Colonic mucosa (tissue), 4 donors: ENCODE measurements at regions not wholly inside any gene's neighbourhood (a gene's known extent, or its start where the extent isn't known, plus 50 kb on each side); places are given as distances from the start of the nearest gene placed in this dataset.
"Not testable (repeated sequence)": the region's sequence is repeated elsewhere in the genome, so short reads cannot be mapped to it uniquely, and the experiment has no call there.

Experiments
- DNase-seq: peaks from one replicate; pipeline ENCODE4 v3.0.0-alpha.2; 2020
- H3K27ac ChIP-seq: fragments of 200-600 bp; one replicate; pipeline ENCODE4 v1.8.0; 2021
- H3K27me3 ChIP-seq: fragments of 200-600 bp; one replicate; pipeline ENCODE4 v1.8.0; 2021
- H3K36me3 ChIP-seq: fragments of 200-600 bp; one replicate; pipeline ENCODE4 v1.8.0; 2021
- H3K4me1 ChIP-seq: fragments of 200-600 bp; one replicate; pipeline ENCODE4 v1.8.0; 2021; ENCODE audit warnings: mild to moderate bottlenecking
- H3K4me3 ChIP-seq: fragments of 200-600 bp; one replicate; pipeline ENCODE4 v1.8.0; 2021
- H3K9ac ChIP-seq, 2 donors: one replicate each; pipeline ENCODE4 v1.7.0; 2013; ENCODE audit warnings: control low read depth in 2 of 2, low read depth in 2 of 2, low read length in 2 of 2
- H3K9me3 ChIP-seq: fragments of 200-600 bp; one replicate; pipeline ENCODE4 v1.8.0; 2021
- CTCF ChIP-seq: fragments of 200-600 bp; IDR thresholded peaks from one replicate; pipeline ENCODE4 v1.8.0; 2022; ENCODE audit warnings: antibody characterized with exemption, mild to moderate bottlenecking
- intact Hi-C: fragments of 100-400 bp; cut with DNase I; formaldehyde crosslinking; loops from one replicate; pipeline ENCODE4 v1.14.1; 2022
- donor health status: healthy.
- donor health status: DM: no; HTN: no; CAD: no.
- donor health status: DM: no; HTN: no; CAD: no.

- Histone ChIP-seq H3K9ac (no peak overlapping the region), H3K4me3 (no peak overlapping the region), H3K36me3 (no peaks in the 10 kb centered on the region), H3K9me3 (no peaks in the 10 kb centered on the region), H3K27ac (no peak overlapping the region), H3K4me1 (no peaks in the 10 kb centered on the region), H3K27me3 (no peaks in the 10 kb centered on the region)
- TF ChIP-seq CTCF: no peak
- intact Hi-C loops: no loop called here
- DNase-seq: no peak
Measured at GRCh38 chr4:188780686-188781085, 641.4 kb downstream of the TRIML1 start.

GRCh38 chr4:188781655-188782054 is 642.4 kb downstream of the TRIML1 start:
- H3K27ac ChIP-seq: no peak overlapping the region
- no peak for TF ChIP-seq CTCF
- H3K9me3 ChIP-seq: no peaks in the 10 kb centered on the region
- no peak overlapping the region for H3K9ac ChIP-seq
- intact Hi-C loops: no loop called here
- H3K36me3 ChIP-seq: no peaks in the 10 kb centered on the region
- no peaks in the 10 kb centered on the region for H3K27me3 ChIP-seq
- DNase-seq: no peak
- H3K4me3 ChIP-seq: no peak overlapping the region
- no peaks in the 10 kb centered on the region for H3K4me1 ChIP-seq

- Histone ChIP-seq H3K36me3 (no peaks in the 10 kb centered on the region), H3K9ac (no peak overlapping the region), H3K4me1 (no peaks in the 10 kb centered on the region), H3K27me3 (no peaks in the 10 kb centered on the region), H3K9me3 (no peaks in the 10 kb centered on the region), H3K27ac (no peak overlapping the region), H3K4me3 (no peak overlapping the region)
- no peak for DNase-seq
- intact Hi-C loops: no loop called here
- TF ChIP-seq CTCF: no peak
Measured at GRCh38 chr4:188783175-188783574, 643.9 kb downstream of the TRIML1 start.

- Histone ChIP-seq H3K36me3 (no peaks in the 10 kb centered on the region), H3K9me3 (no peaks in the 10 kb centered on the region), H3K27me3 (no peaks in the 10 kb centered on the region), H3K4me1 (no peaks in the 10 kb centered on the region), H3K9ac (no peak overlapping the region), H3K4me3 (no peak overlapping the region), H3K27ac (no peak overlapping the region)
- no peak for DNase-seq
- TF ChIP-seq CTCF: no peak
- intact Hi-C loops: no loop called here
Measured at GRCh38 chr4:188783606-188784160, 644.4 kb downstream of the TRIML1 start.

- H3K9me3 ChIP-seq, intact Hi-C loops: not testable (repeated sequence)
Measured at GRCh38 chr4:188796600-188796999, 657.4 kb downstream of the TRIML1 start.

GRCh38 chr4:188797011-188797410 is 657.8 kb downstream of the TRIML1 start:
- H3K4me1 ChIP-seq, DNase-seq, H3K27me3 ChIP-seq, H3K27ac ChIP-seq, H3K9me3 ChIP-seq, H3K9ac ChIP-seq, intact Hi-C loops, H3K36me3 ChIP-seq, H3K4me3 ChIP-seq: not testable (repeated sequence)

More at GRCh38 chr4:188796600-188796999, 657.4 kb downstream of the TRIML1 start:
- H3K9ac ChIP-seq, H3K4me1 ChIP-seq, H3K27ac ChIP-seq, H3K4me3 ChIP-seq, H3K27me3 ChIP-seq, DNase-seq, H3K36me3 ChIP-seq: not testable (repeated sequence)

GRCh38 chr4:188804861-188805260 is 665.6 kb downstream of the TRIML1 start:
- no peak overlapping the region for H3K4me3 ChIP-seq
- H3K36me3 ChIP-seq: no peaks in the 10 kb centered on the region
- TF ChIP-seq CTCF: no peak
- no peaks in the 10 kb centered on the region for H3K4me1 ChIP-seq
- intact Hi-C loops: no loop called here
- no peak overlapping the region for H3K9ac ChIP-seq
- no peaks in the 10 kb centered on the region for H3K9me3 ChIP-seq
- no peak overlapping the region for H3K27ac ChIP-seq
- no peaks in the 10 kb centered on the region for H3K27me3 ChIP-seq
- no peak for DNase-seq
